Ascending aorta (tissue), 2 donors: ENCODE measurements at regions not wholly inside any gene's neighbourhood (a gene's known extent, or its start where the extent isn't known, plus 50 kb on each side); places are given as distances from the start of the nearest gene placed in this dataset.

Experiments
- DNase-seq, 2 donors: peaks; one replicate each; pipeline ENCODE4 v3.0.0-alpha.2; 2019; ENCODE audit warnings: low spot score in 2 of 2
- H3K27ac ChIP-seq, 2 donors: fragments of 200-600 bp; sonication (generic); one replicate each; pipeline ENCODE4 v1.5.1; 2016 to 2017; ENCODE audit warnings: mild to moderate bottlenecking in 1 of 2
- H3K27me3 ChIP-seq: fragments of 200-600 bp; sonication (generic); one replicate; pipeline ENCODE4 v1.5.1; 2017
- H3K36me3 ChIP-seq, 2 donors: fragments of 200-600 bp; sonication (generic); one replicate each; pipeline ENCODE4 v1.5.1; 2016
- H3K4me1 ChIP-seq, 2 donors: fragments of 200-600 bp; sonication (generic); one replicate each; pipeline ENCODE4 v1.5.1; 2016 to 2017; ENCODE audit warnings: mild to moderate bottlenecking in 1 of 2
- H3K4me3 ChIP-seq, 2 donors: fragments of 200-600 bp; sonication (generic); one replicate each; pipeline ENCODE4 v1.5.1; 2016 to 2017; ENCODE audit warnings: mild to moderate bottlenecking in 1 of 2
- H3K9me3 ChIP-seq, 2 donors: fragments of 200-600 bp; sonication (generic); one replicate each; pipeline ENCODE4 v1.5.1; 2016
- CTCF ChIP-seq, 3 experiments: fragments of 200-600 bp in 2 of 3; fragments of 450-650 bp in 1 of 3; sonication (generic) in 2 of 3; IDR thresholded peaks; one replicate each; pipeline ENCODE4 v1.5.1; 2016 to 2019; ENCODE audit warnings: antibody characterized with exemption in 3 of 3, mild to moderate bottlenecking in 1 of 3, moderate library complexity in 1 of 3
- intact Hi-C: fragments of 100-400 bp; cut with DNase I; formaldehyde crosslinking; loops from one replicate; pipeline ENCODE4 v1.15.1; 2023

GRCh38 chr11:8740129-8740528 is 57.5 kb downstream of the RPL27A start:
- H3K27ac ChIP-seq: no peak overlapping the region
- H3K27me3 ChIP-seq: no peaks in the 10 kb centered on the region
- H3K9me3 ChIP-seq: no peaks in the 10 kb centered on the region
- intact Hi-C loops: no loop called here
- no peak for DNase-seq
- peaks cover 0 to 32% of the 10 kb centered on the region in 2 donors for H3K4me1 ChIP-seq
- no peak for TF ChIP-seq CTCF (IDR thresholded peaks at IDR 0.05)
- no peak overlapping the region for H3K4me3 ChIP-seq
- no peaks in the 10 kb centered on the region for H3K36me3 ChIP-seq

- Histone ChIP-seq H3K9me3 (no peaks in the 10 kb centered on the region), H3K4me1 (peaks cover 0 to 21% of the 10 kb centered on the region in 2 donors), H3K27ac (no peak overlapping the region), H3K4me3 (no peak overlapping the region), H3K27me3 (no peaks in the 10 kb centered on the region), H3K36me3 (no peaks in the 10 kb centered on the region)
- no peak for DNase-seq
- no peak for TF ChIP-seq CTCF (IDR thresholded peaks at IDR 0.05)
- intact Hi-C loops: no loop called here
These were observed 61.8 kb downstream of the RPL27A start for GRCh38 chr11:8744423-8744822.

- no peak overlapping the region for H3K27ac ChIP-seq
- peaks cover 0 to 11% of the 10 kb centered on the region in 2 donors for H3K4me1 ChIP-seq
- DNase-seq: no peak
These were observed 63.0 kb downstream of the RPL27A start for GRCh38 chr11:8745431-8746253.

DNA sequence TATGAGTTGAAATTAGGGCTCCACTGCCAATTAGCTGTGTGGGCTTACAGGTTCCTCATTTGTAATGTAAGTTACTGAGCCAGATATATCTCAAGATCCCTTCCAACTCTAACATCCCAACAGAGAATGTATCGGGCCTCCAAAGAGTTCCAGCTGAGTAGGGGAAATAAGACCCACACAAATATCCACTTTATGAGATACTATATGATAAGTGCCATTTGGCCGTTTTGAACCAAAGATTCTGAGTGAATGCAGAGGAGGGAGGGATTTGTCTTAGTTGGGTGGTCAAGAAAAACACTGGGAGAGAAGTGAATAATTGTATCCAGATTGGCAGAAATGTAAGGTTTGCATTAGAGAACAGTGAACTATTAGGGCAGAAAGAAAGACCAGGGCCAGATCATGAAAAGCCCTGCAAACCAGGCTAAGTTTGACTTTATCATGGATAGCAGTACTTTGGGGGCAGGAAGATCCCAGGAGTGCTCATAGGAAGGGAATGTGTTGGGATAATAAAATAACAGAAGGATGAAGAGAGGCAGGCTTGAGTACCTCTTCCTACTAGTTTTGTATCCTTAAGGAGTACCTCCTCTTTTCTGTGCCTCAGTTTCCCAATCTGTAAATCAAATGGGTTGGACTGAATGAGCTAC is 63.9 kb downstream of the RPL27A start:
- Histone ChIP-seq H3K27me3 (no peaks in the 10 kb centered on the region), H3K9me3 (no peaks in the 10 kb centered on the region), H3K36me3 (no peaks in the 10 kb centered on the region), H3K27ac (no peak overlapping the region), H3K4me1 (peaks cover 0 to 3% of the 10 kb centered on the region in 2 donors), H3K4me3 (no peak overlapping the region)
- no peak for DNase-seq
- intact Hi-C loops: no loop called here
- no peak for TF ChIP-seq CTCF (IDR thresholded peaks at IDR 0.05)

More at GRCh38 chr11:8745431-8746253, 63.0 kb downstream of the RPL27A start:
- Histone ChIP-seq H3K27me3 (no peaks in the 10 kb centered on the region), H3K4me3 (no peak overlapping the region), H3K9me3 (no peaks in the 10 kb centered on the region), H3K36me3 (no peaks in the 10 kb centered on the region)
- intact Hi-C loops: no loop called here
- no peak for TF ChIP-seq CTCF (IDR thresholded peaks at IDR 0.05)

DNA sequence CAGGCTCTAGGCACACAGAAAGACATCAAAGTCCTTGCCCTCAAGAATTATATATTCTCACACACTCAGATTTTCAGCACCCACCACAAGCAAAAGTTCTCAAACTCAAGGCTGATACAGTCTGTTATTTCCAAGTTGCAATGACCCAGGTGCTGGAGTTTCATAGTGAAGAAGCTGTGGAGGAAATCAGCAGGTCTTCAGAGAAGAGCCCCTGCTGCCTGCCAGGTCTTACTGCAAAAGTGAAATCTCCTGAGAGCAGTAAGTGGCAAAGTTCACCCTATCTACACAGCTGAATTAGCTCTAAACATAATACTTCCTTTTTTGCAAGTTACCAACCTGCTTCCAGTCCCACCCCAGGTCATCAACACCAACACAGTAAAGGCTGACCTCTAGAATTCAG is 64.6 kb downstream of the RPL27A start:
- intact Hi-C loops: no loop called here
- Histone ChIP-seq H3K4me3 (no peak overlapping the region), H3K36me3 (no peaks in the 10 kb centered on the region), H3K4me1 (no peaks in the 10 kb centered on the region), H3K9me3 (no peaks in the 10 kb centered on the region), H3K27ac (no peak overlapping the region), H3K27me3 (no peaks in the 10 kb centered on the region)
- no peak for TF ChIP-seq CTCF (IDR thresholded peaks at IDR 0.05)
- no peak for DNase-seq
